ENCODE measurements at regions not wholly inside any gene's neighbourhood (a gene's known extent, or its start where the extent isn't known, plus 50 kb on each side); places are given as distances from the start of the nearest gene placed in this dataset.

DNA sequence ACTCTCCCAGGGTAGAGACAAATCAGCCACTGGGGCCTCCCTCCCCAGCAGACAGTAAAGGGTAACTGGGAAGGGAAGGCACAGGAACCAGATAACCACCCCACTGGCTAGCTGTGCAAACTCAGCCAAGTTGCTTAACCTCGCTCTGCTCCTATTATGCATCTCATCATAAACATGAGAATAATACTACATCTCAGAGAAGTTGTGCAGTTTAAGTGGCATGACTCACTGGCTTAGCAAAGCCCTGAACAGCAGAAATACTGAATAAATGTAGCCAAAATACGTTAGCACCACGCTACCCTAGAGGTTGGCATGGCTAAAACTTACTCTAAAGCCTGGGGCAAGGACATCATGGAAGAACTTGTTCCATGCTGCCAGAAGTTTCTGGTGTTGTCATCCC, 128.1 kb upstream of the ANK3 start:
- TF ChIP-seq CTCF (IDR thresholded peaks at IDR 0.05) (no peak), POLR2A (IDR thresholded peaks at IDR 0.05) (no peak)

All from ovary (tissue), 3 donors.